ENCODE measurements at regions not wholly inside any gene's neighbourhood (a gene's known extent, or its start where the extent isn't known, plus 50 kb on each side); places are given as distances from the start of the nearest gene placed in this dataset.

- no peak overlapping the region for H3K4me3 ChIP-seq
- peaks cover 0 to 11% (median 0%) of the 10 kb centered on the region in 4 donors for H3K9me3 ChIP-seq
- no peaks in the 10 kb centered on the region for H3K27me3 ChIP-seq
- WGBS, 2 donors = 71 to 72% methylated on average over 2 of the region's 2 CpGs
- H3K27ac ChIP-seq = no peak overlapping the region
- H3K4me1 ChIP-seq = no peaks in the 10 kb centered on the region
- no peaks in the 10 kb centered on the region for H3K36me3 ChIP-seq
- DNase-seq (ENCODE audit: low spot score in 2 of 2) = no peak
- TF ChIP-seq CTCF (IDR thresholded peaks at IDR 0.05) (no peak), POLR2A (IDR thresholded peaks at IDR 0.05) (no peak), EP300 (IDR thresholded peaks at IDR 0.05) (no peak)
Measured at GRCh38 chr13:54965881-54966280, 1937.3 kb downstream of the OLFM4 start.

GRCh38 chr13:54972838-54973237 is 1944.2 kb downstream of the OLFM4 start:
- Histone ChIP-seq H3K27ac (no peak overlapping the region), H3K9me3 (no peaks in the 10 kb centered on the region), H3K4me1 (no peaks in the 10 kb centered on the region), H3K36me3 (no peaks in the 10 kb centered on the region), H3K4me3 (no peak overlapping the region), H3K27me3 (no peaks in the 10 kb centered on the region)
- 68 to 75% methylated on average over 5 of the region's 5 CpGs for WGBS, 2 donors
- no peak for TF ChIP-seq CTCF (IDR thresholded peaks at IDR 0.05)
- no peak for TF ChIP-seq EP300 (IDR thresholded peaks at IDR 0.05)
- no peak for DNase-seq (ENCODE audit: low spot score in 2 of 2)

GRCh38 chr13:54975676-54976075 is 1947.1 kb downstream of the OLFM4 start:
- 82 to 85% methylated on average over 4 of the region's 4 CpGs for WGBS, 2 donors
- no peak overlapping the region for H3K4me3 ChIP-seq
- DNase-seq (ENCODE audit: low spot score in 2 of 2) = no peak

GRCh38 chr13:54980651-54981050 is 1952.0 kb downstream of the OLFM4 start:
- Histone ChIP-seq H3K36me3 (no peaks in the 10 kb centered on the region), H3K9me3 (no peaks in the 10 kb centered on the region), H3K4me3 (no peak overlapping the region), H3K27ac (no peak overlapping the region), H3K27me3 (no peaks in the 10 kb centered on the region), H3K4me1 (no peaks in the 10 kb centered on the region)
- DNase-seq (ENCODE audit: low spot score in 2 of 2) = no peak
- no peak for TF ChIP-seq CTCF (IDR thresholded peaks at IDR 0.05)
- TF ChIP-seq EP300 (IDR thresholded peaks at IDR 0.05) = no peak
- no peak for TF ChIP-seq POLR2A (IDR thresholded peaks at IDR 0.05)
- WGBS, 2 donors = 62 to 77% methylated on average over 3 of the region's 3 CpGs

More at GRCh38 chr13:54975676-54976075, 1947.1 kb downstream of the OLFM4 start:
- Histone ChIP-seq H3K9me3 (no peaks in the 10 kb centered on the region), H3K27me3 (no peaks in the 10 kb centered on the region), H3K36me3 (no peaks in the 10 kb centered on the region), H3K27ac (no peak overlapping the region), H3K4me1 (no peaks in the 10 kb centered on the region)
- TF ChIP-seq POLR2A (IDR thresholded peaks at IDR 0.05) (no peak), EP300 (IDR thresholded peaks at IDR 0.05) (no peak), CTCF (IDR thresholded peaks at IDR 0.05) (no peak)

GRCh38 chr13:54989418-54989817 is 1960.8 kb downstream of the OLFM4 start:
- TF ChIP-seq POLR2A (IDR thresholded peaks at IDR 0.05) = no peak
- TF ChIP-seq EP300 (IDR thresholded peaks at IDR 0.05) = no peak
- TF ChIP-seq CTCF (IDR thresholded peaks at IDR 0.05) = no peak
- H3K27me3 ChIP-seq = no peaks in the 10 kb centered on the region
- H3K27ac ChIP-seq = no peak overlapping the region
- H3K4me1 ChIP-seq = no peaks in the 10 kb centered on the region
- H3K36me3 ChIP-seq = no peaks in the 10 kb centered on the region
- H3K4me3 ChIP-seq = no peak overlapping the region
- H3K9me3 ChIP-seq = no peaks in the 10 kb centered on the region
- 80 to 83% methylated on average over 4 of the region's 4 CpGs for WGBS, 2 donors
- DNase-seq (ENCODE audit: low spot score in 2 of 2) = no peak

All from tibial nerve (tissue), 4 donors.